Activated CD4-positive, alpha-beta T cell treated with anti-CD3 and anti-CD28 coated beads for 1 hour (primary cell): ENCODE measurements at regions not wholly inside any gene's neighbourhood (a gene's known extent, or its start where the extent isn't known, plus 50 kb on each side); places are given as distances from the start of the nearest gene placed in this dataset.

Source experiments
- DNase-seq: peaks from one replicate; pipeline ENCODE4 v3.0.0-alpha.2; 2020

GRCh38 chr12:124517260-124518050 is 50.0 kb downstream of the NCOR2 start:
- no peak for DNase-seq

GRCh38 chr12:124516850-124517249 is 50.6 kb downstream of the NCOR2 start:
- DNase-seq, result no peak

- no peak for DNase-seq
Measured at GRCh38 chr12:124515981-124516380, 51.4 kb downstream of the NCOR2 start.

- DNase-seq, result no peak
Measured at GRCh38 chr12:124514996-124515932, 52.1 kb downstream of the NCOR2 start.

- no peak for DNase-seq
Measured at GRCh38 chr12:124514145-124514995, 53.0 kb downstream of the NCOR2 start.

- no peak for DNase-seq
Measured at GRCh38 chr12:124513297-124513867, 54.0 kb downstream of the NCOR2 start.

- DNase-seq, result no peak
Measured at GRCh38 chr12:124512667-124513296, 54.6 kb downstream of the NCOR2 start.

- no peak for DNase-seq
Measured at GRCh38 chr12:124511259-124511985, 56.0 kb downstream of the NCOR2 start.

GRCh38 chr12:124510301-124510970 is 57.0 kb downstream of the NCOR2 start:
- no peak for DNase-seq

GRCh38 chr12:124509676-124510300 is 57.6 kb downstream of the NCOR2 start:
- DNase-seq, result no peak

GRCh38 chr12:124509300-124509675 is 58.1 kb downstream of the NCOR2 start:
- no peak for DNase-seq

- no peak for DNase-seq
Measured at GRCh38 chr12:124508381-124509079, 58.9 kb downstream of the NCOR2 start.

- DNase-seq, result no peak
Measured at GRCh38 chr12:124507188-124508109, 60.0 kb downstream of the NCOR2 start.

GRCh38 chr12:124506832-124507153 is 60.6 kb downstream of the NCOR2 start:
- no peak for DNase-seq

- no peak for DNase-seq
Measured at GRCh38 chr12:124506145-124506831, 61.1 kb downstream of the NCOR2 start.

- no peak for DNase-seq
Measured at GRCh38 chr12:124505001-124505818, 62.2 kb downstream of the NCOR2 start.
